ENCODE measurements at regions not wholly inside any gene's neighbourhood (a gene's known extent, or its start where the extent isn't known, plus 50 kb on each side); places are given as distances from the start of the nearest gene placed in this dataset.

DNA sequence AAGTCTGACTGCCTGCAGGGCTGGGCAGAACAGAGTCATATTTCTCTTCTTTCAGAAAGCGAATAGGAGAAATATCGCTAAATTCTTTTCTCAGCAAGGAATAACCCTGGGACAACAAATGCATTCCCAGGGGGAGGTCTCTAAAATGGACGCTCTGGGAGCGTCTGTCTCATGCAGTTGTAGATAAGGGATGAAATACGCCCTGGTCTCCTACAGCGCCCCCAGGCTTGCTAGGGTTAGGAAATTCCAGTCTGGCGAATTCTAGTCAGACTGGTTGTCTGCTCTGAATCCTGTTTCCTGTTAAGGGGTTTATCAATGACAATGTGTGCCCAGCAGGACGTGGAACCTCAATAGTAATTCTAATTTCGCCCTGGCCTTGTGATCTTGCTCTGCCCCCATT lies 1214.1 kb downstream of the DIAPH3 start:
- no peak for TF ChIP-seq TOE1 (CRISPR knock-in tag; IDR thresholded peaks at IDR 0.05)
- TF ChIP-seq NONO (IDR thresholded peaks at IDR 0.05), result no peak
- no peak for TF ChIP-seq NONO (CRISPR knock-in tag; conservative IDR thresholded peaks at IDR 0.05)
- TF ChIP-seq ZUFSP (CRISPR knock-in tag; IDR thresholded peaks at IDR 0.05; ENCODE audit: borderline replicate concordance), result no peak
- no peak for TF ChIP-seq RFX5 (IDR thresholded peaks at IDR 0.05; ENCODE audit: low read depth, low read length)
- no peak for TF ChIP-seq PBX2 (CRISPR knock-in tag; IDR thresholded peaks at IDR 0.05)
- TF ChIP-seq ZNF224 (CRISPR knock-in tag; IDR thresholded peaks at IDR 0.05), result no peak
- TF ChIP-seq ZNF704 (CRISPR knock-in tag; IDR thresholded peaks at IDR 0.05; ENCODE audit: borderline replicate concordance), result no peak
- no peak for TF ChIP-seq PHF5A (CRISPR knock-in tag; IDR thresholded peaks at IDR 0.05; ENCODE audit: low read depth, unreplicated experiment)
- TF ChIP-seq HDAC1 (CRISPR knock-in tag; IDR thresholded peaks at IDR 0.05), result no peak
- TF ChIP-seq THAP7 (CRISPR knock-in tag; IDR thresholded peaks at IDR 0.05), result no peak
- no peak for TF ChIP-seq ZNF230 (CRISPR knock-in tag; IDR thresholded peaks at IDR 0.05)
- TF ChIP-seq HOXA9 (CRISPR knock-in tag; IDR thresholded peaks at IDR 0.05; ENCODE audit: borderline replicate concordance), result no peak
- TF ChIP-seq ELF1 (CRISPR knock-in tag; IDR thresholded peaks at IDR 0.05), result no peak

All from HepG2 (cell line).